ENCODE measurements at regions not wholly inside any gene's neighbourhood (a gene's known extent, or its start where the extent isn't known, plus 50 kb on each side); places are given as distances from the start of the nearest gene placed in this dataset.

DNA sequence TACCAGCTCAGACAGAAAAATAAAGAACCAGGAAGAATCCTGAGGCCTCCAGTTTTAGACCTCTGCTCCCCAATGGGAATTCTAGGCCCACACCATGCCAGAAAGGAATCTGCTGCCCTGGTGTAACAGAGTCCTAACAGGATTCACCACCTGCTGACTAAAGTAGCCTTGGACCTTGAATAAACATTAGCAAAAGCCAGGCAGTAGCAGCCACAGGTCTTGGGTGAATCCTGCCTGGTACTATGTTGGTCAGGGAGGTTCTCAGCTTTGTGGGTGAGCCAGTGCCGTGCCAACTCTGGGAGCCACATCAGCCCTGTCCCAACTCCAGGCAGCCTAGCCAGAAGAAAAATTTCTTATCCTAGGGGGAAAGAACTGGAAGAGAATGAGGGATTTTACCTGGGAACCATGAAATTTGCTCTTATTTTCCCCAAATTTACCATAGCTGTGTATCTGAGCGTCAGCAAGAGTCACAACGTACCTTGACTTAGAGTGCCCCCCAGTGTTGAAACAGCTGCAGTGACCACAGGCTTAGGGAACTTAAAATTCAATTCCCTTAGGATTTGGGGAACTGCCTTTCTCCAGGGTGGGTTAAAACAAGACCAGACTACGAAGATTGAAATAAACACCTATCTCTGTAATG lies 1895.6 kb upstream of the PRR20A start:
- TF ChIP-seq, protein P1, sequence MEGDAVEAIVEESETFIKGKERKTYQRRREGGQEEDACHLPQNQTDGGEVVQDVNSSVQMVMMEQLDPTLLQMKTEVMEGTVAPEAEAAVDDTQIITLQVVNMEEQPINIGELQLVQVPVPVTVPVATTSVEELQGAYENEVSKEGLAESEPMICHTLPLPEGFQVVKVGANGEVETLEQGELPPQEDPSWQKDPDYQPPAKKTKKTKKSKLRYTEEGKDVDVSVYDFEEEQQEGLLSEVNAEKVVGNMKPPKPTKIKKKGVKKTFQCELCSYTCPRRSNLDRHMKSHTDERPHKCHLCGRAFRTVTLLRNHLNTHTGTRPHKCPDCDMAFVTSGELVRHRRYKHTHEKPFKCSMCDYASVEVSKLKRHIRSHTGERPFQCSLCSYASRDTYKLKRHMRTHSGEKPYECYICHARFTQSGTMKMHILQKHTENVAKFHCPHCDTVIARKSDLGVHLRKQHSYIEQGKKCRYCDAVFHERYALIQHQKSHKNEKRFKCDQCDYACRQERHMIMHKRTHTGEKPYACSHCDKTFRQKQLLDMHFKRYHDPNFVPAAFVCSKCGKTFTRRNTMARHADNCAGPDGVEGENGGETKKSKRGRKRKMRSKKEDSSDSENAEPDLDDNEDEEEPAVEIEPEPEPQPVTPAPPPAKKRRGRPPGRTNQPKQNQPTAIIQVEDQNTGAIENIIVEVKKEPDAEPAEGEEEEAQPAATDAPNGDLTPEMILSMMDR (conservative IDR thresholded peaks at IDR 0.05; ENCODE audit: control insufficient read depth, insufficient read depth, low read depth, low read length): no peak
- no peak overlapping the region for H3K4me3 ChIP-seq (ENCODE audit: control insufficient read depth, low read depth, low read length)
- peak; percentile 0 for DNase-seq (ENCODE audit: low read depth)

- TF ChIP-seq, protein P1 (conservative IDR thresholded peaks at IDR 0.05; ENCODE audit: control insufficient read depth, insufficient read depth, low read depth, low read length): no peak
- H3K4me3 ChIP-seq (ENCODE audit: control insufficient read depth, low read depth, low read length): no peak overlapping the region
Measured at GRCh38 chr13:55255236-55255635, 1885.5 kb upstream of the PRR20A start.

GRCh38 chr13:55263045-55263444 lies 1877.7 kb upstream of the PRR20A start:
- no peak for DNase-seq (ENCODE audit: low read depth)
- TF ChIP-seq, protein P1 (conservative IDR thresholded peaks at IDR 0.05; ENCODE audit: control insufficient read depth, insufficient read depth, low read depth, low read length): no peak

More at GRCh38 chr13:55255236-55255635, 1885.5 kb upstream of the PRR20A start:
- DNase-seq (ENCODE audit: low read depth): no peak

DNA sequence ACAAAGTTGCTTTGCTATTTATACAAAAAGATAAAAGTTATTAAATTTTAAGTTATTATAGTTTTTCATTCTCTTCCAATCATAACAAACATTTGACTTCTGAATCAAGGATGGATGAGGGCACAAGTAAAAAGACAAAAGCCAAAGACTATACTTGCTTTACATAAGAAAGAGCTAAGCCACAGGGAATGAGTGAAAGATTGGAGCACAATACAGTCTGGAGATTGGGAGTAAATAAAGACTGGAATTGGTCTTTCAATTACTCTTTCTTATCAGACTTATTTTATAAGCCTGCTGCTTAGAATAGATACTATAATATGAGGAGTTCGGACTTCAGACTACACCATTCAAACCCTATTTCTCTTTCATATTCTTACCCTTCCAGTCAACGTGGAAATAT lies 1874.1 kb upstream of the PRR20A start:
- TF ChIP-seq, protein P1 (conservative IDR thresholded peaks at IDR 0.05; ENCODE audit: control insufficient read depth, insufficient read depth, low read depth, low read length): no peak
- no peak overlapping the region for H3K4me3 ChIP-seq (ENCODE audit: control insufficient read depth, low read depth, low read length)
- no peak for DNase-seq (ENCODE audit: low read depth)

More at GRCh38 chr13:55263045-55263444, 1877.7 kb upstream of the PRR20A start:
- H3K4me3 ChIP-seq (ENCODE audit: control insufficient read depth, low read depth, low read length): no peak overlapping the region

DNA sequence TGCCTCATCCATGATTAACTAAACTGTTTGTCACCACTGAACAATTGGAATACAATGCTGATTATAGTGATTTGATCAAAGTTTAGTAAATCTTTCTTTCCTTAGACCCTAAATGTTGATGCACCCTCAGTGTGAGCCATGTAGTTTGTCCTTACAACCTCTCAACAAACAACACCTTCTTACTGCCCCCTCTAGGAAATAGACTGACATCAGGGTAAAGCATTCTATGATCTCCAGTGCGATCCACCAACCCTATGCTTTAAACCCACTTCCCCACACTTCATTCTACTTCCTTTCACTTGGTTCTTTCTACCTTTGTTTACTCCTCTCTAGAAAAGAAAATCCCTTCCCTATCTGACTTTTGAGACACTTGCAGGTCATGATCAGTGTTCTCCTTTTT lies 1842.5 kb upstream of the PRR20A start:
- H3K4me3 ChIP-seq (ENCODE audit: control insufficient read depth, low read depth, low read length): no peak overlapping the region
- TF ChIP-seq, protein P1 (conservative IDR thresholded peaks at IDR 0.05; ENCODE audit: control insufficient read depth, insufficient read depth, low read depth, low read length): no peak
- DNase-seq (ENCODE audit: low read depth): no peak

DNA sequence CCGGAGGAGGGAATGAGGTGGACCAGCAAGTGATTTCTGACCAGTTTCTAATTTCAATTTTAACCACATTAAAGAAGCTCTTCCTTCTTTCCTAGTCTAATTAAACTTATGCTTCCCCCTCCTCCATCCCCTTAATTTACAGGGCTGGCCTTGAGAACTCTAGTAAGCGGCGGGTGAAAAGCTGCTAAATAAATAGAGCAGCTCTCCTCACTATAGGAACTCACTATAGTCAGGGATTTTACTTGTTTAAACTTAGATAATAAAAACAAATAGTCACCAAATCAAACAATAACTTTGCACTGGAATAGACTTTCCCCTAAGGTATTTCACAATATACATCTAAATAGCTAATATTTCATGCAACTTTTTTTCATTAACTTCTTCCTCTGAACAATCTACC lies 1838.2 kb upstream of the PRR20A start:
- no peak for DNase-seq (ENCODE audit: low read depth)
- H3K4me3 ChIP-seq (ENCODE audit: control insufficient read depth, low read depth, low read length): no peak overlapping the region
- TF ChIP-seq, protein P1 (conservative IDR thresholded peaks at IDR 0.05; ENCODE audit: control insufficient read depth, insufficient read depth, low read depth, low read length): no peak

Measured in fibroblast of mammary gland (primary cell).